Esophagus muscularis mucosa (tissue), 3 donors: ENCODE measurements at regions not wholly inside any gene's neighbourhood (a gene's known extent, or its start where the extent isn't known, plus 50 kb on each side); places are given as distances from the start of the nearest gene placed in this dataset.

Experiments used
- CTCF ChIP-seq, 3 experiments: fragments of 200-600 bp in 2 of 3; fragments of 450-650 bp in 1 of 3; sonication (generic) in 2 of 3; IDR thresholded peaks; one replicate each; pipeline ENCODE4 v1.5.1; 2017 to 2019; ENCODE audit warnings: antibody characterized with exemption in 3 of 3, mild to moderate bottlenecking in 2 of 3, moderate library complexity in 1 of 3
- POLR2A ChIP-seq: fragments of 450-650 bp; IDR thresholded peaks from one replicate; pipeline ENCODE4 v1.6.1; 2017; ENCODE audit warnings: antibody characterized with exemption, moderate library complexity, mild to moderate bottlenecking, low read depth

DNA sequence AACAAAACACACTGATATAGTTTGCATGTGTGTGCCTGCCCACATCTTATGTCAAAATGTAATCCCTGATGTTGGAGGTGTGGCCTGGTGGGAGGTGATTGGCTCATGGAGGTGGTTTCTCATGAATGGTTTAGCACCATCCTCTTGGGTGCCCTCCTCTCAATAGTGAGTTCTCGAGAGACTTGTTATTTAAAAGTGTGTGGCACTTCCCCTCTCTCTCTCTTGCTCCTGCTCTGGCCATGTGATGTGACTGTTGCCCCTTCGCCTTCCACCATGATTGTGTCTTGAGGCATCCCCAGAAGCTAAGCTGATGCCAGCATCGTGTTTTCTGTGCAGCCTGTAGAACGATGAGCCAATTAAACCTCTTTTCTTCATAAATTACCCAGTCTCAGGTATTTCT, 454.1 kb upstream of the DCN start:
- no peak for TF ChIP-seq POLR2A
- no peak for TF ChIP-seq CTCF (IDR thresholded peaks at IDR 0.05)
